ENCODE measurements at regions not wholly inside any gene's neighbourhood (a gene's known extent, or its start where the extent isn't known, plus 50 kb on each side); places are given as distances from the start of the nearest gene placed in this dataset.

- DNase-seq, result no peak
Observed at GRCh38 chr5:133760532-133760931, 148.2 kb upstream of the FSTL4 start.

DNA sequence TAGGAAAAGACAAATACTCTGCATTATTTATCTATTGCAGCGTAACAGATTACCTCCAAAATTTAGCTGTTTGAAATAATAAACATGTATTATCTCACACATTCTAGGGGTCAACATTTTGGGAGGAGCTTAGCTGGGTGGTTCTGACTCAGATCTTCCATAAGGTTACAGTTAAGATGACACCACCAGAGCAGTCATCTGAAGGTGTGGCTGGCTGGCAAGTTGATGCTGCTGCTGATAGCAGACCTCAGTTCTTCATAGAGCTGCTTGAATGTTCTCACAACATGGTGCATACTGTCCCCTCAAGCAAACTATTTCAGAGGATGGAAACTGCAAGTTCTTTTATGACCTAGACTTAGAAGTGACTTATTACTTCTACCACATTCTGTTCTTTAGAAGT, 146.3 kb upstream of the FSTL4 start:
- no peak for DNase-seq

DNA sequence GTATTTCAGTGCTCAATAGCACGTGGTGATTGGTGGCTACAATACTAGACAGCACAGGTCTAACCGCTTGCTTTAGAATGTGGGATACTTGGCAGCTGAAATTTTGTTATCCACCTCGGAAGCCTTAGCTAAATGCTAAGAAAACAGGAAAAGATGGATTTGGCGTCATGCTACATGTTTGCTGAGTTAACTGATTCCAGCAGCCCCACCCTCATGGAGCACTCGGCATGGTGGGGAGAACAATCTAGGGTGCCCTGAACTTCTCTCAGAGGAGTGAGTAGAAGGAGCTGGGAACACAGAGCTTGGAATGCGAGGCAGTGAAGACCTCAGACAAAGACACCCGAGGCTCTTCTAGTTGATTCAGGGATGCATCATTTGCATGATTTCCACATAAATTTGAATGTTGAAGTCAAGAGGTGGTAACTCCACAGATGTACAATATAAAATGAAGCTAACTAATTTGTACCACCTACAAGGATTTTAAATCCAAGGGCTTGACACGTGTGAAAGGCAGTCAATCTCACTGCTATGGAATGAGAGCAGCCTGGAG, 145.1 kb upstream of the FSTL4 start:
- no peak for DNase-seq

DNA sequence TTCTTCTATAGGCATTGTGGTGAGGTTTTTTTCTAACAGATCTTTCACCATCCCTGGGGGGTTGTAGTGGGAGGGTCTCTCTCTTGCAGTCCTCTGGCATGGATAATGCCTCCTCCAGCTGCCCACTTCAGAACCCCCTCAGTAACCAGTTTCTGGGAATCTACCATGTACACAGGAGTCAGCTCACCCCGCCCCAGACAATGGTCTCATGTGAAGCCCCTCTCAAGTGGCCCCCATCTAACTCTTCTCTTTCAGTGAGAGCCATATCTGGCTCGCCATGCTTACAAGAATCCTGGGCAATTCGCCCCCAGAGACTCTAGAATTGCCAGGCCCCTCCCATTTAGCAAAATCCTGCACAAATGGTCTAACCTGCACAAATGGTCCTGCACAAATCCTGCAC, 144.4 kb upstream of the FSTL4 start:
- no peak for DNase-seq

DNA sequence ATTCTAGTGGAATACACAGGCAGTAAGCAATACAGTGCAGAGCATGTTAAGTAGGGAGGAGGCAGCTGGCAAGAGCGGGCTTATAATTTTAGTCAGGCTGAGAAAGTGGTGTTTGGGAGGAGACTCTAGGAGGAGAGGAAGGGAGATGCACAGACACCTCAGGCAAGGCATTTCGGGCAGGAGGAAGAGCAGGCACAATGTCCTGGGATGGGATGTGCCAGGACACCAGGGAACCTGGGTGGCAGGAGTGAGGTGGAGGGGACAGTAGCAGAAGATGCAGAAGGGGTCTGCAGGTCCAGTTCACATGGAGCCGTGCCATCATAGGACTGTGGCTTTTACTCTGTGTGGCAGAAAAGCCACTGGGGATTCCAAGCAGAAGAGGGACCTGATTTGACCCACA, 143.7 kb upstream of the FSTL4 start:
- no peak for DNase-seq

DNA sequence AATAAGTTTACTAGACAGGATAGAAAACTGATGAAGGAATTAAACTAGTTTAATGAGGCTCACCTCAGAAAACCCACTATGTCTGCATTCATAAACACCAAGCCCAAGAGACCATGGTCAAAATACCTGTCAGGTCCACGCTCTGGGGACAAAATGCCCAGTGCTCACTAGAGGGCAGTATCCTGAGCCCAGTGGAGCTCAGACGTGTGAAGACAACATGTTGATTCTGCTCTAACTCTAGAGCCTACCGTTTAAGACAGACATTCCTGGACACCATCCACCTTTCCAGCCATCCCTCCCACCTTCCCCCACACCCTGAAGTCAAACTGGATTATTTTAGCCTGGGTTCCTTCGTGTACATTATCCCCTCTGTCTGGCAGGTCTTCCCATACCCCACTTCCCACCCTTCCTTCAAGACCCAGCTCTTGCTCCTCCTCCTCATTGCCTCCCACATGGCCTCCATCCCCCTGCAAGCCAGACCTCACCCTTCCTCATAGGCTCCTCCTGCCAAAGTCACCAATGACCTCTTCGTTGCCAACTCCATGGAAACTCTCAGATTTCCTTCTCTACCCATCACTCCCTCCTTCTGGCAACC, 142.3 kb upstream of the FSTL4 start:
- DNase-seq, result no peak

DNA sequence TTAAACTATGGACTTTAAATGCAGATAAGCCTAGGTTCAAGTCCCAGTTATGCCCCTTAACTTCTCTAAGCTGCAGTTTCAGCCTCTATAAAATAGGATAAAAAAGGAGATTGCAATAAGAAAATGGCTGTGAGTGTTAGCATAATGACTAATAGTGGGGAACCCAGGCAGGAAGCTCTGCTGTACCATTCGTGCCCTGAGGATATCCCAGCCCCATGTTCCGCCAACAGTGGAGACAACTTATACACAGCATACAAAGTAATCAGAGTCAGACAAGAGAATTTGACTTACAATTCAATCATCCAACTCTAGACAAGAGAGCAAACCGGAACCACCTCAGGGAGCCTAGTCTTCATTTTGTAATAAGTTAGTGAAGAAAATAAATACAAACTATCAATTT, 141.5 kb upstream of the FSTL4 start:
- peak; percentile 45 for DNase-seq

DNA sequence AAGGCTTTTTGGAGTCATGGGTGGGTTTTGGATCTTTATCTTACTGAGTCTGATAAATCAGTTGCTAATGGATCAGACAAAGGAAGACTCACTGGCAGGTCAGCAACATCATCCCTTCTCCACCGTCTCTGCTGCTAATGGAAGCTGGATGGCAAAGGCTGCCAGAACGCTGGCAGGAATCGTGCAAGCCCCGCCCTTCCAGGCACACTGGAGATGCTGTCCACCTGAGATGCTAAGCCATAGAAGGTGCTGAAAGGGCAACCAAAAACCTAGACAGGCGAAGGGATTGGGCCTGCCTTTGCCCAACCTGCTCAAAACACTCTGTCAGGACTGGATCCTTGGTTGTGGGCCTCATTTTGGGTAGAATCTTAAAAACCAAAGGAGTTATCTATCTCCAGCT, 139.5 kb upstream of the FSTL4 start:
- no peak for DNase-seq

DNA sequence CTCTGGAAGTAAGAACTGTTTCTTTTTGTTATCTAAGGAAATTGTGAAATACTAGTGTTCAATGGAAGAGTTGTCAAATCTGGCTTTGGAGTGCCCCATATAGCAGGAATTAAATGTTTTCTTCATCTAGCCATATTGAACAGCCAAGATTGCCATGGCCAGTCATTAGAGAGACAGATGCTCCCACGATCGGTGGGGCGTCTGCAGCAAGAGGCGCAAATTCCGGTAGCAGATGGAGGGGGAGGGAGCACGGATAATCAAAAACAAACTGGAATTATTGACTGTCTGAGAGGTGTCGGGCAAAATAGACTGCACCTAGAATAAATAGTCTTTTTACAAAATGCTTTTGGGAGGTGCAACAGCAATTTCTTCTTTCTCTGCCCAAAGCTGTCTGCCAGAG, 139.1 kb upstream of the FSTL4 start:
- DNase-seq, result no peak

DNA sequence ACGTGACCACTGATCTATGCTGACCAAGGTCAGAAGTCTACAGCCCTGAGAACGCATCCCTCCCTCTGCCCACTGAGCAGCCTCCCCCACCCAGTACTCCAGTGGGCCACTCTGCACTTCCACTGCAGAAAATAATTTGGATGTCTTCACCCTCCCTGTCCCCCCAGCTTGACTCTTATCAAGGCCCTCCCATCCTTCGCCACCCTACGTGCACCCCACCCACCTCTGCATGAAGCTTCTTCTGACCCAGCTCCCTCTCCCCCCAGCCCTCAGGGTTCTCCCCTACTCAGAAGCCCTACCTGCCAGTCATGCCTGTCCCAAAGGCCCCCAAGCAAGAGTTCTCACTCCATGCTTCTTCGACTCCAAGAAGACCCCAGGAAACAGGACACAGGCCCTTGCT, 138.5 kb upstream of the FSTL4 start:
- DNase-seq, result no peak

DNA sequence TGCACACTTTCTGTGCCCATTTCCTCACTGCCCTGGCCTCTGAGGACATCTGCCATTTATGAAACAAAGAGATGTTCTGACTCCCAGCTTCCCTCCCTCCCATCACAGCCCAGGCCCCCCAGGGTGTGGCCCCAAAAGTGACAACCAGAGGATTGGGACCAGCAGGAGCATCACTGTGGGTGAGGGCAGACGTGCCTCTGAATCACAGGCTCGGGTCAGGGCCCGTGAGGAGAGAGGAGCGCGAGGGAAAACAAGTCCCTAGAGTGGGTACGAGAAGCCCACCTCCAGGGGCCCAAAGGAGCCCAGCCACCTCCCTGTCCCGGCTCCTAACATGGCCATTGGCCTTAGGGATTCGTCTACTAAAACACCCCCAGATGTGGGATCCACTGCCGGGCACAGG, 138.0 kb upstream of the FSTL4 start:
- no peak for DNase-seq

DNA sequence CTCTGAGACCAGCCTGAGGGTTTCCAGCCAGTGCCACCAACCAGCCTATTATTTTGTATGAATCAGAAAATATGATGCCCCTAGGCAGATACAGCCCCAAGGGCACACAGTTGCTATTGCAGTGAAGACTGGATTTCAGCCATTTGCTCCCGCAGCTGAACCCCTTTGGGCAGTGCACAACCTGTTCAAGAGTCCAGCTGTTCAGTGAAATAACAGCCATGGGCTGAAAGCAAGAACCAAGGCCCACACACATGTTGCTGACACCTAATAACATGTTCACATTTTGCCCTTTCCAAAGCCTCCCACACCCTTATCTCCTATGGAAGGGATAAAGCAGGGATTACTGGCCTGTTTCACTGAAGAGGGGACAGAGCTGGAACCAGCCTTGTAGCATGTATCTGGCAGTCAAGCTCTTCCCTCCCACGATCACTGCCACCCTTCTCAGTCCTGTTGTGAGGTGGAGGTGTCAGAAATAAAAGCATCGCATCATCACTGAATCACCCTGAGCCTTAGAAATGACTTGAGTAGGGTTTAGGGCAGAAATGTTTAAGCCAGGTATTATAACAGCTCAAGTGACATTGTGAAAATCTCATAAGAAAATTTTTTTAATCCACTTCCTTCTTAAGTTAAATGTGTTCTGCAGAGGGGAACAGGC, 137.1 kb upstream of the FSTL4 start:
- no peak for DNase-seq

GRCh38 chr5:133746834-133747233, 134.5 kb upstream of the FSTL4 start:
- no peak for DNase-seq

DNA sequence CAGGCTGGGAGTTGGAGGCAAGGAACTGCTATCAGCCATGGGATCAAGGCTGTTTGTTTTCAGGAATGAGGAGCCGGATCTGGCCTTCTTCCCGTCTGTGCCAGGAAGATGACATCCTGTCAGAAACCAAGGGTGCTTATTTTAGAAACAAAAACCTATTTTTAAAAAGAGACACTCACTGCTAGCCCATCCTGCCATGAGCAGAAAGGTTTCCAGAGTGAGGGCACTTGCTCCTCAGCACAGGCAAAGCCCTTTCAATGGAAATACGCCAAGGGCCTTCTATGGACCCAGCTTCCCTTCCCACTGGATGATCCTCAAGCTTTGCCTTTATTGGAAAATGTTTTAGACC, 132.6 kb upstream of the FSTL4 start:
- DNase-seq, result no peak

GRCh38 chr5:133744051-133744959, 132.0 kb upstream of the FSTL4 start:
- no peak for DNase-seq

GRCh38 chr5:133742431-133742988, 130.2 kb upstream of the FSTL4 start:
- DNase-seq, result no peak

GRCh38 chr5:133741818-133742355, 129.5 kb upstream of the FSTL4 start:
- DNase-seq, result no peak

- DNase-seq, result no peak
Observed at GRCh38 chr5:133741396-133741795, 129.1 kb upstream of the FSTL4 start.

GRCh38 chr5:133739181-133739780, 126.9 kb upstream of the FSTL4 start:
- no peak for DNase-seq

- DNase-seq, result no peak
Observed at GRCh38 chr5:133738271-133738670, 125.9 kb upstream of the FSTL4 start.

GRCh38 chr5:133736512-133736911, 124.2 kb upstream of the FSTL4 start:
- no peak for DNase-seq

DNA sequence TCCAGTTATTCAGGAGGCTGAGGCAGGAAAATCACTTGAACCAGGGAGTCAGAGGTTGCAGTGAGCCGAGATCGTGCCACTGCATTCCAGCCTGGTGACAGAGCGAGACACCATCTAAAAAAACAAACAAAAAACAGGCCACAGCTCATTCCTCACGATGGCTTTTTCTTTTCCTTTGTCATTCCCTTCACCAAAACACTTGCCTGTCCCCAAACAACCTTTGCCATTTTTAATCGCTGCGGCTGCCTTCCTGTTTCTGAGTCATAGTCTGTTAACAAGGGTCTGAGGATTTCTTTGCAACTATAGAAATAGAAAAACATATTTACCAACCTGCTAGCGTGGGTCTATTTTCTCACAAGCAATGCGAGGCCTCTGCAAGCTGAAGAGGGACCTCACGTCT, 123.0 kb upstream of the FSTL4 start:
- no peak for DNase-seq

DNA sequence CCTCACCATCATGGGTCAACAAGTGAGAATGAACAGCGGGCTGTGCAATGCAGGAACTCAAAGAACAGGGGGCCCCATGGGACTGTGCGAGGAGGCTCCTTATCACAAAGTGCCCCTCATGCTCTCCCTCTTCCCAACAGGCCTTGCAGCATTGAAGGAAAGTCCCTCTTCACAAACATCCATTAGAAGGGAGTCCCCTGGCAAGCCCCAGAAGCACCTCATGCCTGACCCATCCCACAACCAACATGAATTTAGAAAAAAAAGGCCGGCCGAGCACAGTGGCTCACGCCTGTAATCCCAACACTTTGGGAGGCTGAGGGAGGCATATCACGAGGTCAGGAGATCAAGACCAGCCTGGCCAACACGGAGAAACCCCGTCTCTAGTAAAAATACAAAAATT, 122.6 kb upstream of the FSTL4 start:
- DNase-seq, result no peak
